CD4-positive, alpha-beta T cell treated with Interferon gamma for 1 hour (primary cell): ENCODE measurements at regions not wholly inside any gene's neighbourhood (a gene's known extent, or its start where the extent isn't known, plus 50 kb on each side); places are given as distances from the start of the nearest gene placed in this dataset.

Source experiments
- DNase-seq: peaks from one replicate; pipeline ENCODE4 v3.0.0-alpha.2; 2020

DNA sequence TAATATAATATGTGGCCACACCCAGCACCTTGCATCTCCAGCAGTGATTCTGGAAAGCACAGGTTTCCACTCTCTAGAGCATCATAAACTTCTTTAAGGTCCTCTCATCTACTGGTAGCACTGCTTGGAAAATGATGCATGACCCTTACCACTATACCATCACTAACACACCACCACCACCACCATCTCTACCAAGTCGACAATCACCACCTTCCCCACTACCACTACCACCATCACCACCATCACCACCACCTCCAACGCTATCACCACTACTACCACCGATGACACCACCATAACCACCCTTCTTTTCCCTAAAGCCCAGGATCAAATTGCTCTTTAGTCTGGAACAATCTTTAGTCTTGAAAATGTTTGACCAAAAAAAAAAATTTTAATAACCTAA lies 390.4 kb downstream of the SUCLA2 start:
- no peak for DNase-seq

DNA sequence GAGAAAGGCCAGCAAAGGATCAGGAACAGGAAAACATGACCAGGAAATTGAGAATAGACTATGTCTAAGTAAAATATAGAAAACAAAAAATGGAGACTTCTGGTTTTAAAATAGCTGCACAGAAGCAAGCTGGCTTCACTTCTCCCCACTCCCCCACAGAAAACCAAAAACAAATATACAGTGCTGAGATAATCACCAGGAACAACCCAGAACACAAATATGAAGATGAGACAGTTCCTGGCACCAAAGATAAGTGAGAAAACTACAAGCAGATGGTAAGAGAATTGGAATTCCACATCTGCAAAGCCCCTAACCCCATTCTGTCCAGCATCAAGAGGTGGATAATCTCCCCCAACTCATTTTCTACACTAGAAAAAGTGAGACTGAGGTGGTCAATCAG lies 397.7 kb downstream of the SUCLA2 start:
- DNase-seq = no peak

DNA sequence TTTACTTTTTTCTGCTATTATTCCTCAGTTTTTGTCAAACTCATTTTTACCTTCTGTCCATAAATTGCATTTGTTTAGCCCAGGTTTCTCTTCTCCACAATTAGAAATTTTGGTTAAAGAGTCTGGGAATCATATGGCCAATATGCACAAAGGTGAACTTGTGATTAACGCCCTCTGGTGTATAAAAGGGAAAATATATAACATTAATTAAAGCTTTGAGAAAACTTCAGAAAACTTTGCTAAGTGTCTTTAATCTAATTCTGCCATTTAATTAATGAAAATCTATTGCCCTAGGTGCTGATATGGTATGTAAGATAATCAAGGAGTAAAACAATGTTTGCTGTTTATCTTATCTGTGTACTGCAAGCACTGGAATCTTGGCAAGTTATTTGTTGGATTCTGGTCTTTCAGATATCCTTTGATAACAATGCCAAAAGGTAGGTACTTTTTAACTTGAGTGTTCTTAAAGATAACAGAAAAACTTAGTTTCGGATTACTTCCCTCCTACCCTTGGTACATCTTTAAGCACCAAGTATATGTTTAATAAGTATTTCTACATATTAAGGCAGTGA lies 402.6 kb downstream of the SUCLA2 start:
- no peak for DNase-seq

DNA sequence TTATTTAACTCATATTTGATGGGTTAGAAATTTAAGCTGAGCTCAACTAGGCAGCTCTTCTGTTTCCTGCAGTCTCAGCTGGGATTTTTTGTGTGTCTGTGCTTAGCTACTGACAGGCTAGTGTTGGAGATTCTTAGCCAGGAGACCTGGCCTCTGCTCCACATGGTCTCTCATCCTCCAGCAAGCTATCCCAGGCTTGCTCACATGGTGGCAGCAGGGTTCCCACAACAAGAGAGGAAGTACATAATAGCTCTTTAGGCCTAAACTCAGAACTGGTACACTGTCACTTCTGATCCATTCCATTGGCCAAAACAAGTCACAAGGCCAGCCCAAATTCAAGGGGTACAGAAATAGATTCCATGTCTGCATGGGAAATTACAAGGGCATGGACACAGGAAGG lies 406.2 kb downstream of the SUCLA2 start:
- DNase-seq = no peak

DNA sequence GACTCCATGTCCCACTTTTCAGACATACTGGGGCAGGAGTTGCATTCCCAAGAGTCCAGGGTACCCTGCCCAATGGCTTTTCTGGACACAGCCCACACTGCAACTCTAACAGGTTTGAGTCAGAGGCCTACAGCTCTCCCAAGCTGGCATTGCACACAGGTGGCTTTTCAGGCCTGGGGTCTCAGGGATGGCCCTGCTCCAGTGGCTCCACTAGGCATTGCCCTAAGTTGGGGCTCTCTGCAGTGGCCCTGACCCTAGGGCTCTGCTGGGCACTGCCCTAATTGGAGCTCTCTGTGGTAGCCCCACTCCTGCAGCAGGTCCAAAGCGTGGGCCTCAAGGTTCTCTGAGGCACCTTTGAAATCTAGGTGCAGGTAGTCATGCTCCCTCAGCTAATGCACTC lies 408.8 kb downstream of the SUCLA2 start:
- no peak for DNase-seq

DNA sequence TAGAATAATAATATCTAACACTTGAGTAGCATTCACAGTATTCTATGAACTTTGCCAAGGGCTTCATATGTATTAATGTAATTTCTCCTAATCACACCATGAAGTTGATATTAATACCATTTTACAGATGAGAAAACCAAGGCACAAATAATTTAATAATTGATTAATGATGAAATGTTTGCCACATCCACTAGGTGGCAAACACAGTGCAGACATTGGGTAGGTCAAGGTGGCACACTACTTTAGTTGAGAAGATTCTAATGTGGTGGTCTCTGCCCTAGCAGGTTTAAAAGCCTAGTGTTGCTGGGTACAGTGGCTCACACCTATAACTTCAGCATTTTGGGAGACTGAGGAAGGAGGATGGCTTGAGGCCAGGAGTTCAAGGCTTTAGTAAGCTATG lies 412.4 kb downstream of the SUCLA2 start:
- no peak for DNase-seq

DNA sequence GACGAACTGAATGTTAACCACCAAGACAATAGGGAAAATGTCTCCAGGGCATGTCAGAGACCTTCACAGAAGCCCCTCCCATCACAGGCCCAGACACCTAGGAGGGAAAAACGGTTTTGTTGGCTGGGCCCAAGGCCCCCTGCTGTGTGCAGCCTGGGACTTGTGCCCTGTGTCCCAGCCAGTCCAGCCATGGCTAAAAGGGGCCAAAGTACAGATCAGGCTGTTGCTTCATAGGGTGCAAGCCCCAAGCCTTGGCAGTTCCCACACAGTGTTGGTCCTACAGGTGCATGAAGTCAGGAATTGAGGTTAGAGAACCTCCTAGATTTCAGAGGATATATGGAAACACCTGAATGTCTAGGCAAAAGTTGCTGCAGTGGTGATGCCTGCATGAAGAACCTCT lies 428.7 kb downstream of the SUCLA2 start:
- no peak for DNase-seq

DNA sequence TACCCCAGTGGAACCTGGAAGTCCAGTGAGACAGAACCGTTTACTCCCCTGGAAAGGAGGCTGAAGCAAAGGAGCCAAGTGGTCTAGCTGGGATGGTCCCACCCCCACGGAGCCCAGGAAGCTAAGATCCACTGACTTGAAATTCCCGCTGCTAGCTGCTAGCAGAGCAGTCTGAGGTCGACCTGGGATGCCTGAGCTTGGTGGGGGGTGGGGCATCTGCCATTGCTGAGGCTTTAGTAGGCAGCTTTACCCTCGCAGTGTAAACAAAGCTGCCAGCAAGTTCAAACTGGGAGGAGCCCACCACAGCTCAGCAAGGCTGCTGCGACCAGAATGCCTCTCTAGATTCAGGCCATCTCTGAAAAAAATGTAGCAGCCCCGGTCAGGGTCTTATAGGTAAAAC lies 437.0 kb downstream of the SUCLA2 start:
- no peak for DNase-seq

DNA sequence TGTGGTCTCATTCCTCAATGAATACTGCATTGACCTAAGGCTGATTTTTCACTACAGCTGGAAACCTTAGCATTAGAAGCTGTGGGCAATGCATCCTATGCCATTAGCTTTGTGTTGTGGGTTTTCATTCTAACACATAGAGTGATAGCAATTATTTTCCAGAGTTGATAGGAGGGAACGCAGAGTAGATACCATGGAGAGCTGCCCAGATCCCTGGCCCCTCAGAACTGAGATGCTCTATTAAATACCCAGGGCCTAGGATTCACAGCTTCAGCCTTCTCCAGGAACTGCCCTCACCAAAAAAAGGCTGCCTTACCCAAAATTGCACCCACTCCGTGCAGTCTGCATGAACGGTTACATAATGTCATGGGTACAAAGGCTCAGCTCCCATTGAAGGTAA lies 444.4 kb downstream of the SUCLA2 start:
- no peak for DNase-seq

DNA sequence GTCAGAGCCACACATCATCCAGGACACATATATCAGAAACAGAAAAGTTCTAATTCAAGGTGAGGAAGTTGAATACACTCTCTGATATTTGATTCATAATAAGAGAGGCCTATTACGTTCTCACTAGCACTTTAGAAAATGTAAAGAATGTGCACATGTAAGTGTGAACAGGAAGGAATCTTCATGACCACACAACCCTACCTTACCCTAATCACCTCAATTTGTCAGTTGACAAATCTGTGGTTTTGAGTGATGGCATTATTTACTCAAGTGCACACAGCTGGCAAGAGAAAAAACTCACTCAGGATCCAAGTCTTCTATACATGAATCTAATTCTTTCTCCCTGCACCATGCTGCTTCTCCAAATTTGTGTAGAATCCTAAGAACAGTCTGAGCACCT lies 445.8 kb downstream of the SUCLA2 start:
- DNase-seq = no peak

DNA sequence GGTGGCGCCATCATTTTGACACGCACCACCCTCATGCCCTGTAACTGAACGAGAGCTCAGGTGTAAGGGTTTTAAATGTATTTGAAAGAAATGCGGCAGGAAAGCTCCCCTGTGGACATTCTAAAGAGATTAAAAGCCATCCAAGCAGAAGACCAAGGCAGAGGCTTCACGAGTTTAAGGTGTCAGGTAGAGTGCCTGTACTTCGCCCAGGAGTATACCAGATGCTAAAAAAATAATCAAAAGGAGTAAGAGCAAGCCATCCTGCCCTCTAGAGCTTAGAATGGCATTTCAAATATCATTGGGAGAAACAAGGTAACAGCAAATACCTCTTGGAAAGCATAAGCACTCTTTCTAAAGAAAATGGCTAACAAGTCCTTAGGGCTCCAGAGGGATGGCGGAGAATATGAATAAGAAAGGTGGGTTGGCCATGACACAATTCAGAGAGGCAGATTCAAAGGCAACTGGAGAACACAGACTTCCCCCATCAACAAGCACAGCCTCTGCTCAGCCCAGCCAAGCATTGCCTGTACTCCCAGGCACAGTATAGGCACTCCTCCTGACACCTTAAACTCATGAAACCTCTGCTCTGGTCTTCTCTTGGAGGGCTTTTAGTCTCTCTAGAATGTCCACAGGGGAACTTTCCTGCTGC lies 447.6 kb downstream of the SUCLA2 start:
- no peak for DNase-seq

DNA sequence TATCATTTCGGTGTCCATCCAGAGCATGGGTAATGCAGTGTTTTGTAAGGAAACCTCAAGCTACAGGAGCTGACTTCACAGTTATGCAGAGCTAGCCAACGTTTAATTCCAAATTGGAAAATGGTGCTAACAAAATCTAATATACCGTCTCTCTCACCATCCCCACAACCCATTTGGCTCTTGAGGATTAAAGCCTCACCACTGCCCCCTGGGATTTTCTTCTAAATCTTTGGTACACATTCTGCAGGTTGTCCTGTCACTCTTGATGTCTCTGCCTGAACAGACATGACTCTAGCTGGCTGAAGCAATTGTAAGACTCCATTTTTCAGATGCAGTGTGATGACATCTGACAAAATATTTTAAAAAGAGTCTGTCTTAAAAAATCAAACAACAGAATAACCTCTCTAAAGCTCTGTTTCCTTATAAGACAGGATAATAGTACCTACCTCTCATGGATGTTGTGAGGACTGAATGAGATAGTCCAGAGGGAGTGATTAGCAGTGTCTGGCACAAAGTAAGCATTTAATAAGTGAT lies 451.8 kb downstream of the SUCLA2 start:
- no peak for DNase-seq

DNA sequence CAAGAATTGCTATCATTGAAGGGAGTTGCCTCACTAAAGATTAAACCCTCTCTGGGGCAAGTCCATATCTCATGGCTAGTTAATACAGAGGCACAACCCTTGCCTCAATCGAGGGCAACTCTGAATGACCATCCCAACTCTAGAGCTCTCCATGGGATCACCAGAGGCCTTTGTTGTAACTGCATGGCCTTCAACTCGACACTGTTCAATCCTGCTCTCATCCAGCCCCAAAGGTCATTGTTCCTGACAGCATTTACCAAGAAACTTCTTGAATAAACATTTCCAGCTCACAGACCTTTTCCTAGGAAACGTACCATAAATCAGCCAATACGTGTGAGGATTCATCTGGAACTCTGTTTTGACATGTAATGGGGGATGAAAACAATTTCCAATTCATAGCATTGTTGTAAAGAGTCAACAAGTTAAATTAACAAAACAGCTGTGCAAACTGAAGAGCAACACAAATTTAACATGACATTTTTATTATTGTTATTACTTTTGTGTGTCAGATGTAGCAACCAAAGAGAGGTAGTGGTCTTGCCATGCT lies 452.7 kb downstream of the SUCLA2 start:
- DNase-seq = no peak

DNA sequence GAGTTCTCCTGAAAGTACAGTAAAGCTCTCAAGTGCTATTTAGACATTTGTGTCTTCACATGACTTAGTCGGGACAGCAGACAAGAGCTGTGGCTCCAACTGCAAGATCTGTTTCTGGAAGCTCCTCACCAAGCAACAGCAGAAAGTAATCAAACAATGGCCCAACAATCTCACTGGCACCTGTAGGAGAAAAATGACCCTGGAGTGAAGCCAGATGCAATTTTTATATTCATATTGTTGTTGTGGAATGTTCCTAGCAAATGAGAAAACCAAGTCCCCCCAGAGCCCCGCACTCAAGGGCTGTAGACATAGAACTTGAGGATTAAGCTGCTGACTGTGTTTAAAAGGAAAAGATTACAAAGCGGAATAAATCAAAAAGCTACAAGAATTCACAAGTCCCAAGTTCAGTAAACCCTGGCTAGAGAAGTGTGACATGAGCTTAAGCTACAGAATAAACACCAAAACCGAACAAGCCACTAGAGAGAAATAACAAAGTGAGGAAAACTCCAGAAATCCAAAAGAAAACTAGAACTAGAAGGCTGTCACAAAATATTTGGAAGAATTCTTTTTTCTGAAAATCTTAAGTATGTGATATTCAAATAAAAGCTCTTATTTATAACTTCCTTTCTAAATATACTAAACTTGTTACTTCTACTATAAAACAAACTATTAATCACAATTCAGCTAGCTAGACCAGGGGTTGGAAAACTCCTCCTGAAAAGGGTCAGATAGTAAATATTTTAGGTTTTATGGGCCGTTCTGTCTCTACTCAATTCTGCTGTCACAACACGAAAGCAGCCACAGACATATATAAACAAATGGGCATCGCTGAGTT lies 454.5 kb downstream of the SUCLA2 start:
- DNase-seq = no peak

DNA sequence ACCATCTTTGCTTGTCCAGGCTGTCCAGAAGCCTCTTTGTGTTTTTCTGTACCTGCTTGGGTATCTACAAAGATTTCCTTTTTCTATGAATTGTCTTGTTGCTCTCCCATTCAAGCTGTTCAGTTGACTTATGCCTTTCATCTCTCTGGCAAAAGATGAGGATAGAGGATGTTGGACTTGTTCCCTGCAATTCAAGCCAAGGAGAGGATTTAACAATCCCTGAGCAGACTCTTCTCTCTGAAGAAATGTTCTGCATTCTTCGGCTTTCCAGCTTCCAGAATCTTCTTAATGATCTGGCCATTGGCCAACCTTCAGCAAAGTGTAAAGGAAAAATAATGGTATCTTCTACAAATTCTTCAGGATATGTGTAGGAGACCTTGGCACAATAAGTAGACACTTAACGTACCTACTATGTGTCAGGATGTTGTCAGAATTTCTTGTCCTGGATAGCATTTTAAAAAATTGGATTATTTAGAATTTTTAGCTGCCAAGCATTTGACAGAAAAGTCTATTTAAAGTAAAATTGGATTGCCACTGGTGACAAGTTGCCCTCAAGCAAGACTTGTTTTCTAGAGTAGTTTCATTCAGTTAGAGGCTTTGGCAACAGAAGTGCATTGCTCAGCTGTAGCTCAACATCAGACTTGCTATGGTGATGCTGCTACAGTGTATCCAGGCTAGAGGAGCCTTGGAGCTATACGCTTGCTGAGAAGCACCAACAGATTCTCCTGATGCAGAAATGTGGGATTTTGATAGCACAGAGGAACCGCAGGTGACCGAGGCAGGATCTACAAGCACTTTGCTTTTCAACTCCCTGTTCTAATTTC lies 455.7 kb downstream of the SUCLA2 start:
- DNase-seq = no peak

DNA sequence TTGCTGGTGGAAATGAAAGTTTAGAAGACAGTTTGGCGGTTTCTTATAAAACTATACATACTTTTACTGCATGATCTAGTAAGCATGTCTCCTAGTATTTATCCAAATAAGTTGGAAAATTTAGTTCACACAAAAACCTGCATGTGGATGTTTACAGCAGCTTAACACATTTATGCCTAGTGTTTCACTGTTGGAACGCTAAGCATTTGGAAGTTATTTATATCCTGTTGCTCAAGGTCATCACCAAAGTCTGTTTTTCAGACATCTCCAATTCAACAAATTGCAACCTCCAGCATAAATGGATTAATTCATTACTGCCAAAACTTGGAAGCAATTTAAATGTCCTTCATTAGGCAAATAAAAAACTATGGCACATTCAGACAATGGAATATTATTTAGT lies 461.8 kb downstream of the SUCLA2 start:
- no peak for DNase-seq

DNA sequence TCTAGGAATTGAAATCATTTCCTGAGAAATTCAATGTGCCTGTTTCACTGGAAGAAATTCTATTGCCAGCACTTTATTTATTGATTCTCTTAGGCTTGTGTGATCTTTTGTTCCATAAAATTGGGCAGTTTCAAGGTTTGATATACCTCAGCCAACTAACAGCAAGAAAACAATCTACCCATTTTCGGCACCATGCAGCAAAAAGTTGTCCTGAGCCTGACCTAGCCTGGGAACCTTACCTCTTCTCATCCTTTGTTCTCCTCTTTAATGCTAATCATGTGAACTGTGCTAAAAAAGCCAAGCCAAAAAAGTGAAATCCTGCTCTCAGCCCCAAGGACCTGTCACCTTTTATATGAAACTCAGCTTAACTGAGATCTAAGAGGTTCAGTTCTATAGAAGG lies 477.3 kb downstream of the SUCLA2 start:
- DNase-seq = no peak

DNA sequence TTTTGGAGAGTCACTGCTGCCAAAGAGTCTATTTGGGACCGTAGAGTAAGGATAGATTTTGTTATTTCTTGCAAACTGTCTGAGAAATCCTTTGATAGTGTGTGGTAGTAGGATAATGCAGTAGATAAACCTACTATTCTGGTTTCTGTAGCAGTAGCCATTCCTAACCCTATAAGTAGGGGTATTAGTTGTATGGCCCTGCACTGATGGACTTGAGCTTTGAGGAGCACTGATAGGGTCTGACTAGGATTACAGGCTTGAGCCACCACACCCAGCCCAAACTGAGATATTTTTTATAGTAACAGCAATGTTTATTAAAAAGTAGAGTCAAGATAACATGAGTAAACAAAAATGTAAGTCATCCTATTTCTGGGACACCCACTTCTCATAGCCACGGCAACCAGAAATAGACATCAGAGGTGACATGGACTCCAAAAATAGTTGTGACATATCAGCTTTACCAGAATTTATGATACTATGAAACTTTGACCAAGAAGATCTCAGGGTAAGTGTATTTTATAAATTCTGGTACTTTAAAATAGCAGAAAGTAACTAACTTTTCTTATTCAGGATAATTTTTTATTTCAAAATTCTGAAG lies 479.1 kb downstream of the SUCLA2 start:
- DNase-seq = no peak

DNA sequence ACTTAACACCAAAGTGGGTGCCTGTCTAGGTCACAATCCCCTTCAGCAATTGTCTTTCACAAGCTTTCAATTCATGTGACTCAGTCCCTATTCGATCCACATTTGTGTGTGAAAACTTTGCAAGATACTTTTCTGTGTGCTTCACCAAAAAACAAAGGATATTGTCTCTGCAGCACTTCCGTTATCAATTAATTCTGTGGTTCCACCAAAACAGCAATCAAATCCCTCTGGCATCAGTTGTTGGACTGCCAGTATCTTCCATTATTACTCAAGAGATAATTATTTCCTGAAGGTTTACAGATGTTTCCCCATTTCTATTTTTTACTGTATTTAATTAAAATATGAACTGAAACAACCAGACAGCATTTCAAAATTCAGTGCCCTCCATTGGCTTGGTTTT lies 481.4 kb downstream of the SUCLA2 start:
- DNase-seq = no peak

DNA sequence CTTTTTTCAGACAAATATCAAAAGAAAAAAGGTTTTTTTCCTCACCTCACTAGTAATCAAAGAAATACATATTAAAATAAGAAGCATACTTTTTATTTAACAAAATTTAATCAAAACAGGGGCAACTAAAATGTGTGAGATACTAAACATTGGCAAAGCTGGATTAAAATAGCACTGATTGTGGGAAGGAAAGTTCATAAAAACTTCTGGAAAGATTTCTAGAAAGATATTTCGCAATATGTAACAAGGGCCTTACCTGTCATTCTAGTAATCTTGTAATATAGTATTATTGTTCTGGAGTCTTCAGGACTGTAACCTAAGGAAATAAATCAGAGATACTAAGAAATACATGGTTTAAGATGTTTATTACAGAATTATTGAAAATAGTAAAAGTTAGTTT lies 482.5 kb downstream of the SUCLA2 start:
- no peak for DNase-seq

DNA sequence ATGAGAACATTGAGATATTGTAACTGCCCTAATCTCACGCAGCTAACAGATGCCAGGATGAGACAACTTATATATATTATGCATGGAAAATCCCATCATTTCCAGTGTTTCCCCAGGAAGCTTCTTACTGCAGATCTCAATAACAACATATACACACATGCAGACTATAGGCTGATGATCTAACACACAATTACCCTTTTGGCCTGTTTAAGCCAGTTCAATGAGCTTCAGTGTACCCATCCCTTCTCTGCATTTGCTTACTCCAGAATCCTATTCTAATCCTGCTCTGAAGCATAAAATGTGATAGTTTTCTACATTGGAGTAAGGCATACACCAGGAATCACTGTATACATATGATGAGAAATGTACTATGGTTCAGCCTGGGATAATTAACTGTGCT lies 489.4 kb downstream of the SUCLA2 start:
- DNase-seq = no peak

DNA sequence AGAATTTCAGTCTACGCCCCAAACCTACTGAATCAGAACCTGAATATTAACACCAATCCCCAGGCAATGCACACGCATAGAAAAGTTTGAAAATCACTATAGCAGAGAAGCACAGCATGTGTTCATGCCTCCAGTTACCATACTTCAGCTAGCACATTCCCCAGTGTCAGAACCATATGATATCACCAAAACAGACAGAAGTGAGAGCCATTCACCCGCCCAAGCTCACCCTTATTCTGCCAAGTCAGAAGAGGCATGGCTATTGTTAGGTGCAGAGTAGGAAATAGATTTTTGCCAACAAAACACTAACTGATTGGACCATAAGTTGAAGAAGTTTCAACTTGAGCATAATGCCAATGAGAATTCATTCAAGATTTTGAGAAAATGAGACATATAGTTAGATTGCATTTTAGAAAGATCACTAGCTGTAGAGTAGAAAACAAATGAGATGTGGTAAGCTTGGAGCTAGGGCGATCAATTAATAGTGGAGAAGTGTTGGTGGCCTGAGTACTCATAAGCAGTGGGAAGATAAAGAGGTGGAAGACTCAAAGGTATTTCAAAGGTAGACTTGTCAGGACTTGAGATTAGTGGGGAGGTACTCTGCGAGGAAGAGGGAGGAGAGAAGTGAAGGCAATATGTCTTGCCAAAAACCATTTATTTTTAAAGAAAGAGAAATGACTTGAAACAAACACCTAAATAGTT lies 492.4 kb downstream of the SUCLA2 start:
- no peak for DNase-seq
